ENCODE measurements at regions not wholly inside any gene's neighbourhood (a gene's known extent, or its start where the extent isn't known, plus 50 kb on each side); places are given as distances from the start of the nearest gene placed in this dataset.

GRCh38 chr4:54547299-54548097 lies 110.3 kb upstream of the KIT start:
- DNase-seq, result peak; percentile 21

- no peak for DNase-seq
Measured at GRCh38 chr4:54548098-54548620, 109.6 kb upstream of the KIT start.

DNA sequence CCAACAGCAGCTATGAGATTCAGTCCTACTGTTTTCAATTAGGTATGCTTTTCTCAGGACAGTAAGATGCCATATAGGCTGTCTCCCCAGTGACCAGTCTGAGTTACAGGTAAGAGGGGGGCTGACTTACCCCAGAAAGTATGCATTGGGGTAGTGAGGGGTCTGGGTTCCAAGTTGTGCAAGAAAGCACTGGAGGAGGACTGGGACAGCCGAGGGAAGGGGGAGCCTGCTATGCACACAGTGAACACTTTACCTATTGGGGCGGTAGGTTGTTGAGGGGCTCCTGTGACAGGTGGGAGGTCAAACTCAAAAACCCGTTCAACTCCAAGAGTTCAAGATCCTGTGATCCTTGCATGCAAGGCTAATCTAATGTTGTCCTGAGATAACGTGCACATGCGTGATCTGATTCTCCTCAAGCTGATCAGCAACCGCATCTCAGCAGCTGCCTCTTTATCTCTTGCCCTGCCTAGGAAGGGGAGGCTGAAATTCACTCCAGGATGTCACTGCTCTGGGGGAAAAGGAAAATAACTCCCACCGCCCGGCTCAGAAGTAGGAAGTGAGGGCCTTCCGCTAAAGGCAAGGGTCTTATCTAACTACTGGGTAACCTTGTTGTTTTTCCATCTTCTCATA lies 108.8 kb upstream of the KIT start:
- no peak for DNase-seq

- peak; percentile 21 for DNase-seq
Measured at GRCh38 chr4:54550395-54551171, 107.2 kb upstream of the KIT start.

- DNase-seq, result no peak
Measured at GRCh38 chr4:54553001-54553400, 104.8 kb upstream of the KIT start.

- DNase-seq, result no peak
Measured at GRCh38 chr4:54554339-54554990, 103.3 kb upstream of the KIT start.

DNA sequence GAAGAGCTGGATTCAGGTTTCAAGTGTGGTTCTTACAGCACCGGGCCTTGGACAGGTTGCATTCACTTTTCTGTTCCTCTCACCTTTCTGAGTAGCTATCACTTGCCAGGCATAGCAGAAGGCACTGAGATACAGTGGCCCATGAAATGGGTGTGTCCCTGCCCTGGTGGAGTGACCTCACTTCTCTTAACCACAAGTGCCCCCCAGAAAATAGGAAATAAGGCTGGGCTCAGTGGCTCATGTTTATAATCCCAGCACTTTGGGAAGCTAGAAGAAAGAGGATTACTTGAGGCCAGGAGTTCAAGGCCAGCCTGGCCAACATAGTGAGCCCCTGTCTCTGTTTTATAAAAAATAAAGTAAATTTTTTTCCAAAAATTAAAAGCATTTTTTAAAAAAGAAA lies 101.7 kb upstream of the KIT start:
- DNase-seq, result no peak

GRCh38 chr4:54556587-54556986 lies 101.2 kb upstream of the KIT start:
- no peak for DNase-seq

GRCh38 chr4:54558889-54559677 lies 98.7 kb upstream of the KIT start:
- no peak for DNase-seq

DNA sequence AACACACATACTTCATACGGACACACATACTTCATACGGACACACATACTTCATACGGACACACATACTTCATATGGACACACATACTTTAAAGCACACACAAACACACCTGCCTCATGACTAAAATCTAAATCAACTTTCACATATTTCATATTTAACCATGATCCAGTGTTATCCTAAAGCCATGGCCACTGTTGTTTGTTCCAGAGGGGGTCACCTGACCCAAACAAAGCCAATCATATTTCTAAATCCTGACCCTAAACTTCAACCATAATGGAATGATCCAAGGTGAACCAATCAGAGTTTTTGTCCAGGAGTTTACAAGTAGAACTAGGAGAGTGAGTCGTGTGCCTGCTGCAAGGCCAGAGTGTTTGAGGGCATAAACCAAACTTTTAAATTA lies 97.2 kb upstream of the KIT start:
- no peak for DNase-seq

- DNase-seq, result no peak
Measured at GRCh38 chr4:54561940-54562339, 95.8 kb upstream of the KIT start.

- peak; percentile 52 for DNase-seq
Measured at GRCh38 chr4:54566608-54567007, 91.1 kb upstream of the KIT start.

DNA sequence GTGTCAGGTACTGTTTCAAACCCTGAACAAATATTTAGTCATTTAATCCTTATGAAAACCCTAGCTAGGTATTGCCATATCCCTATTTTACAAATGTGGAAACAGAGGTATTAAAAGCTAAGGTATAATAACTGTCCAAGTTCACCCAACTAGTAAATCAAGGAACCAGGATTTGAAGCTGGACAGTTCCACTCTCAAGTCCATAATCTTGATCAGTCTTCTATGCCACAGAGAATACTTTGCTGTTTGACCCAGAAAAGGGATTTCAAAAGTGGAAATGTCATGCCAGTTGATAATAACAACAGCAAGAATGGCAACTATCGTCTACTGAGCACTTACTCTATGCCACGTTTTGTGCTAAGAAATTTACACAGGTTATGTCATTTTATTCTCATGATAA lies 90.4 kb upstream of the KIT start:
- no peak for DNase-seq

DNA sequence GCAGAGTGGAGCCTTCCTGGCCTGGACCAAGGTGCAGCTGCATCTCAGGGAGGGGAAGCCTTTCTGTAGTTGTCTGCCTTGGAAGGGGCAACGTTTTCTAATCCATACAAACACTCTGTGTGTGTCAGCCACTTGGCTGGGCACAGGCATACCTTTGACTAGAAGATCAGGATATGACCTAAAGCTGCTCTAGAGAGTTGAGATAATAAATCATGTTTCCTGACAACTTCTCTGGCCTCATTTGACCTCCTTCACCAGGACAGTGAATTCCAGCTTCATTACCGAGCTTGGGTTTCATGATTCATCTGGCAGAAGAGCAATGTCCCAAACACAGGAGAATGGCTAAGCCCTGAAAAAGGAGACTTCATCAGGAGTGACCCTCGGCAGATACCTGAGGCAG lies 89.6 kb upstream of the KIT start:
- DNase-seq, result peak; percentile 48

DNA sequence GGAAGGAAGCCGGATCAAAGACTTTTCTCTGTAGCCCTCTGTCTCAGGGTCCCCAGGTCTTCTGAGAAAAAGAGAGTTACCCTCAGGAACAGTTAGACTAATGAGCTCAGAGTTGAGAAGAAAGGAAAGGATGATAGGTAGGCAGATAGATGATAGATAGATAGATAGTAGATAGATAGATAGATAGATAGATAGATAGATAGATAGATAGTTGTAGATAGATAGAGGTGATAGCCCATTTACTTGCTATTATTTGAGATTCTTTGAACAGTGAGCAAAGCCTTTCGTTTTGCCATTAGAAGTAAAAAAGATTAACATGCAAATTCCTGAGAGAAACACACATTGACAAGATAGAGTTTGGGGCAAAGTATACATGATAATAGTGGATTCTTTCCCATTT lies 86.9 kb upstream of the KIT start:
- DNase-seq, result no peak

- DNase-seq, result no peak
Measured at GRCh38 chr4:54571293-54572151, 86.2 kb upstream of the KIT start.

DNA sequence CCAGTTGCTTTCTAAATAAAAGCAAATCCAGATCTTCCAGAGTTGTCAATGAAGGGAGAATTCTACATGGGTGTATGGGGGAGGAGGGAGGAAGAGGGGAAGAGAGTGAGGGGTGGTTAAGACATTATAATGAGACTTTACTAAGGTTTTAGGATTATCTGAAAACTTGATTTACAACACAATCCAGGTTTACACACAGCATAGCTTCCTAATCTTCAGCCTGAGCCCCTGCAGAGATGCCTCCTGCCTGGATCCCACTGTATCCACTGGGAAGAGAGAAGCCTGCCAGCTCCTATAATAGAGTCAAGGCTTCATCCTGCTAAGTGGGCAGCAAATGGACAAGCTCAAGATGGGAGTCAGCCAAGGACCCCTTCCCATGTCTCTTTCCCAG lies 85.6 kb upstream of the KIT start:
- DNase-seq, result no peak

DNA sequence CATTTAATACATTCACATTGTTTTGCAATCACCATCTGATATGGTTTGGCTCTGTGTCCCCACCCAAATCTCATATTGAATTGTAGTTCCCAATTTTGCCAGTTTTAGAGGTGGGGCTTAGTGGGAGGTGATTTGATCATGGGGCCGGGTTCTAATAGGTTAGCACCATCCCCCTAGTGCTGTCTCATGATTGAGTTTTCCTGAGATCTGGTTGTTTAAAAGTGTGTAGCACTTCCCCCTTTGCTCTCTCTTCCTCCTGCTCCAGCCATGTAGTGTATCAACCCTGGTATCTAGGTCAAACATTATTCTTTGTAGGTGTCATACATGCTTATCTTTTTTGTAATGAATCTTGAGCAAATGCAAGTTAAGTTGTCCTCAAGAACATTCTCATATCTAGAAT lies 83.3 kb upstream of the KIT start:
- DNase-seq, result no peak

DNA sequence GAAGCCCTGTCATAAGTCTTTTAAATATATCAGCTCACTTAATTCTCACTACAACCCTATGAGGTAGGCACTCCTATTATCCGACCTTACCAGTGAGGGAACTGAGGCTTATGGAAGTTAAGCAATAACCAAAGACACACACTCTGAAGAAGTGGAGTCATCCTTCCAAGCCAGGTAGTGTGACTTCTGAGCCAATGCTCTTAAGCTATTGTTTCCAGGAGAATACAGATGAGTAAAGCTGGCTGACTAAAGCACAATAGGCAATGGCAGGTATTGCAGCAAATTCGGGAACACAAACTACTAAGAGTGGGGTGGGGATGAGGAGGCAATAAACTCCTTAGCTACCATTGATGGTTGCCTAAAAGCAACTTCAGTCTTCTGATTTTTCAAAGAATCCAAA lies 81.8 kb upstream of the KIT start:
- no peak for DNase-seq

DNA sequence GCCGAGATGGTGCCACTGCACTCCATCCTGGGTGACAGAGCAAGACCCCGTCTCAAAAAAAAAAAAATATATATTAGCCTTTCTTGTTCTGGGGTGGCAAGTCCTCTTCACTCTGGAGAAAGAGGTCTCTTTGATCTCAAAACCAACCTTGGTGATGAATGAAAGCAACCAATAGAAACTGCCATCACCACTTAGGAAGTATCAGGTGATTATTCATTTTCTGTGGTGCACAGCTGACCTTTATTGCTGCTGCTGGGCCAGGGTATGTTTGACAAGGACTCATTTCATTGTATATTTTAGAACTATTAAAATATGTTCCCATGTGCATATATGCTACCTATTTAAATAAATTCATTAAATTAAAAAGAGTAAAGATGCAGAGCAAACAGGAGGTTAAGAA lies 76.0 kb upstream of the KIT start:
- peak; percentile 46 for DNase-seq

DNA sequence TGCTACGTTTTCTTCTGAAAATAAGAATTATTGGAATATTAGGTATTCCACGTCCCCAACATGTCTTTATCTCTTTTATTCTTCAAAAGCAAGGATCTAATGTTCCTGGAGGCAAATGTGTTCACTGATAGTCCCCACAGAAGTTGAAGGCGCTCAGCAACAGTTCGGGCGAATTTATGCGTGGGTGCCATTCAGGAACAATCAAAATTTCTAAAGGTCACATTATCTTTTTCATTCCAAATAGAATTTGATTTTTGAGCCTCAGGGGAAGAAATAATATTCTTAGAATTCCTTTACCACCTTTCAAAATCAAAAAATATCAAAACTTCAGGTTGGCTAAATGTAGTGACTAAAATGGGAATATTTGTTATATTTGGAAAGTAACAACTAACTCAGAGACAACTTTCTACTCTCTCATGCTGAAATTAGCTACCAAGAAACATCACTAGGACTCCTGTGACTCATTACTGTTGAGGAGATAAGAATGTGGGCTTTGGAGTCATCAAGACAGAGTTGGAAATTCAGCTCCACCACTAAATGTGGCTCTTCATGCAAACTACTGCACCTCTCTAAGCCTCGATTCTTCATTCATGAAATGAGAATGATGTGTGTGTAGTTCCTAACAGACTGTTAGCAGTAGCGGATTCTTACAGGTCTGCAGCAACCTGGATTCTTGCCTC lies 72.3 kb upstream of the KIT start:
- no peak for DNase-seq
